GM12874 (cell line): ENCODE measurements at regions not wholly inside any gene's neighbourhood (a gene's known extent, or its start where the extent isn't known, plus 50 kb on each side); places are given as distances from the start of the nearest gene placed in this dataset.

Source experiments
- TF ChIP-seq, protein P1 (sequence below): IDR thresholded peaks from 2 replicates; pipeline ENCODE4 v1.5.1; 2011; ENCODE audit warnings: low read depth, mild to moderate bottlenecking, control low read depth, low read length, moderate library complexity; ENCODE audit not compliant: insufficient read depth

DNA sequence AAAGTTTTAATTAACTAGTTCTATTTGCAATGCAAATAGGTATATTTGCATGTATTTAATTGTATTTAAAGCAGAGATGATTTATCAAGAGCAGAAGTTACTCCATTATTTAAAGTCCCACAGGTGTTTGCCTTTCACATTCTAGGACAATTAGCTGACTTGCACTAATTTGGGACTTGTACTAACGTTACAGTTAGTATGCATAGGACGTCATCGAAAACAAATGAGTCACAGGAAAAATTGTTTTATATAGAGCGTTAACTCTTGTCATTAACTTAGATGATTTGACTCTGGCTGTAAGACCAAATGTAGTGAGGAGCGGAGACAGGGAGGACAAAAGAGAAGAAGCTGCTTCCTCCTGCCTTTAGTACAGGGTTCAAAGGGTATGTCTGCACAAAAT lies 126.1 kb upstream of the IFNE start:
- TF ChIP-seq, protein P1, sequence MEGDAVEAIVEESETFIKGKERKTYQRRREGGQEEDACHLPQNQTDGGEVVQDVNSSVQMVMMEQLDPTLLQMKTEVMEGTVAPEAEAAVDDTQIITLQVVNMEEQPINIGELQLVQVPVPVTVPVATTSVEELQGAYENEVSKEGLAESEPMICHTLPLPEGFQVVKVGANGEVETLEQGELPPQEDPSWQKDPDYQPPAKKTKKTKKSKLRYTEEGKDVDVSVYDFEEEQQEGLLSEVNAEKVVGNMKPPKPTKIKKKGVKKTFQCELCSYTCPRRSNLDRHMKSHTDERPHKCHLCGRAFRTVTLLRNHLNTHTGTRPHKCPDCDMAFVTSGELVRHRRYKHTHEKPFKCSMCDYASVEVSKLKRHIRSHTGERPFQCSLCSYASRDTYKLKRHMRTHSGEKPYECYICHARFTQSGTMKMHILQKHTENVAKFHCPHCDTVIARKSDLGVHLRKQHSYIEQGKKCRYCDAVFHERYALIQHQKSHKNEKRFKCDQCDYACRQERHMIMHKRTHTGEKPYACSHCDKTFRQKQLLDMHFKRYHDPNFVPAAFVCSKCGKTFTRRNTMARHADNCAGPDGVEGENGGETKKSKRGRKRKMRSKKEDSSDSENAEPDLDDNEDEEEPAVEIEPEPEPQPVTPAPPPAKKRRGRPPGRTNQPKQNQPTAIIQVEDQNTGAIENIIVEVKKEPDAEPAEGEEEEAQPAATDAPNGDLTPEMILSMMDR: no peak

DNA sequence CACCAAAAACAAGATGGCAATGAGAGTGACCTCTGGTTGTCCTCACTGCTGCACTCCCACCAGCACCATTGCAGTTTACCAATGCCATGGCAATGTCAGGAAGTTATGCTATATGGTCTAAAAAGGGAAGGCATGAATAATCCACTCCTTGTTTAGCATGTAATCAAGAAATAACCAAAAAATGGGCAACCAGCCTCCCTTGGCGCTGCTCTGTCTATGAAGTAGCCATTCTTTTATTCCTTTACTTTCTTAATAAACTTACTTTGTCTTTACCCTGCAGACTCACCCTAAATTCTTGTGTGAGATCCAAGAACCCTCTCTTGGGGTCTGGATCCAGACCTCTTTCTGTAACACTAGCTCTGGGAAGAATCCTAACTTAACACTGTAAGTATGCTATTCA lies 127.4 kb upstream of the IFNE start:
- TF ChIP-seq, protein P1: no peak

DNA sequence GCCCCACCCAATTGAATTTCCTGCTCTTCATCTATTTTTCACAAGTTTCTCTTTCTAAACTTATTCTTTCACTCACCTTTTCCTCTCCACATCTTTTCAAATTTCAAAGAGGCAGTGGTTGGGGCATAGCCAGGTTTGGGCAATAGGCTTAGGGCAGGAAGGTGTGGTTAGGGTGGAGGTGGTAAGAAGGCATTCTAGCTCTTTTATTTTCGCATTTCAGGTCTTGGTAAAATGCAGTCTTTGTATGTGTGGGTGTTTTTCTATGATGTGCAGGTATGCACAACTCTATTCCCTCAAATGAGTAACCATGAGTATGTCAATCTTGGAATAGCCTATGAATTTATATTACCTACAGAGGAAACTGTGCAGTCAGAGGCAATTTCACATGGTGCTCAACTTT lies 129.8 kb upstream of the IFNE start:
- TF ChIP-seq, protein P1: no peak

DNA sequence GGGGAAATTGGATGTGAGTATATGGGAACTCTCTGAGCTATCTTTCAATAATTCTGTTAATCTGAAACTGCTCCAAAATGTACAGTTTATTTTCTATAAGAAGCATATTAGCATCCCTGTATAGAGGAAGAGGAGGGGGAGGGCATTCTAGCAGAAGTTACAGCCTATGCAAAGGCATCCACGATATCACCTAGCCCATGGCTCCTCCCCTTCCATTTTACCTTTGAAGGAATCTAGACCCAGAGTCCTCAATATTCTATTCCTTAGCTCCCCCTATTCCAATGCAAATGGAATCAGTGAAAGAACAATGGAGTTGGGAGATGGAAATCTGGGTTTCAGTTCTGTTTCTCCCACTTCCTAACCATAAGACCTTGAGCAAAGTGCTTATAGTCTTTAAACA lies 132.9 kb upstream of the IFNE start:
- TF ChIP-seq, protein P1: no peak

DNA sequence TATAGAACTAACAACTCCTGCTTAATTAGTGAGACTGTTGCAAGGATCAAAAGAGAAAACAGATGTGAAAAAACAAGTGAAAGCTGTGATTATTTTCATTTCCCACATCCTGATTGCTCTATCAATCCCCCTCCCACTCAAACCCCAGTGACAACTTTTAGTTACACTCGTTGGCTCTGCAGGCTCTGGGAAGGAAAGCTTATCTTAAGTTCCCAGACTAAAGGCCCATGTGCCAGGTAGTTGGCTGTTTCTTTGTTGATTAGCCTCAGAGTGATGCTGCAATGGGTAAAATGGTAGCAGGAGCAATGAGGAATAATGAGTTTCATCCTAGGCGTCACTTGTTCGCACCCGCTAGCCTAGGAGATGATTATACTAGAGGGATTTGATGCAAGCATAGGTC lies 133.3 kb upstream of the IFNE start:
- TF ChIP-seq, protein P1: no peak

DNA sequence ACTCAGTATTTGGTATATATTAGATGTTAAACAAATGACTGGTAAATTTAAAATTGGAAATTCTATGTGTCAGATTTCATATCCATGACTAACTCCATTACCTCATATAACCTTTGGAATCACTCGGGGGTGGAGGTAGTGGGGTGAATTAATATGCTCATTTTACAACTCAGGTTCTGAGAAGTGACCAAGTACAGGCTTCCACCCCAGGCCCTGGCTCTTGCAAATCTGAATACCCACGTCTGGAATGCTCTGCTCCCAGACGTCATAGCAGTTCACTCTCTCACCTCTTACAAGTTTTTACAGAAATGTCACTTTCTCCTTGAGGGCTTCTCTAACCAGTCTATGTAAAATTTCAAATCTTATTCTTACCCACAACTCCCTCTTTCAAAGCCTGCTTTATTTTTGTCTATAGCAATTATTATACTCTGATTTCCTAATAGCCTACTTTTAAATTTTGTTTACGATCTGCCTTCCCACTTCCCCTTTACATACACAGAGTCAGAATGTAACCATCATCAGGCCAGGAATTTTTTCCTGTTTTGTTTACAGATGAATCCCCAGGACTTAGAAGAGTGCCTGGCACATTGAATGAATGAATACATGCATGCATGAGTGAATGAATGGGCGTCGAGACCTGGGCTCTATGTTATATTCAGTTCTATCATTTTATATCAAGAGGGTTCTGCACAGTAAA lies 134.1 kb upstream of the IFNE start:
- TF ChIP-seq, protein P1: no peak

DNA sequence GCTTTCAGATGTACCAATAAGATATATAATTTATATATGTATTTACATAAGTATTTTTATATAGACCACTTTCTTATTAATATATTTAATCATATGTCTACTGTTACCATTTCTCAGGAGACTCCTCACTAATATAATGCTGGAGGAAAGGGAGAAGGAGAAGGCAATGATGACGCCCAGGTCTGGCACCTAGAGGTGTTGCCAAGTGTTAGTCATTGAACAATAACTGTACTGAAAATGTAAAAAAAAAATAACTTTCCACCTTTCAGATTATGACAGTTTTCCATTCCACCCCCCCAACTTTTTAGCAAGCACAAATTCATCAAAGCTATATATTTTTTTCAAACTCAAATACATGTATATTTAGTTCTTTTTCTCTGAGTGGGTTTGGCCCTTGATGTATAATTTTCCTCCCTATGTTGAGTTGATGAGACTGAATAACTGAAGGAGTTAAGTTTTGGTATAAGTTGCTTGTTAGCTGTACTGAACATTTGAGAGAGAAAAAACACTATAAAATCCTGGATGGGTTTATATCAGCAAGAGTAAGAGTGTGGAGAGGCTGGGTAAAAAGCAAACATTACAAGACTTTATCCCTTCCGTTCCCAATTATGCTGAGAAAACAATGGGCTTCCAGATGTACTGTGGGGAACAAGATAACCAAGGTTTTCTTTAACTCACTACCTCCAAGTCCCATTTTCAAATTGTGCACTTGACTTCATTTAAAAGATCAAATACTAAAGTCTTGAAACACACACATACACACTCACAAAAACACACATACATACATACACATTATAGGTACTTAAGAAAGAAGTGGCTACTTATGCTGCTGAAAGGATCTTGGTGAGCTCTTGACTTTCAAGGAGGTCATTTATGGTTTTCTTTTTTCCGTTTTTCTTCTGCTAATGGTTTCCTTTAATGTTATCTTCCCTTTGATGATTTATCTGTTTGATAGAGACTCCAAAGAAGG lies 142.8 kb upstream of the IFNE start:
- TF ChIP-seq, protein P1: no peak
